SU-DHL-6 (cell line): ENCODE measurements at regions not wholly inside any gene's neighbourhood (a gene's known extent, or its start where the extent isn't known, plus 50 kb on each side); places are given as distances from the start of the nearest gene placed in this dataset.
"Not testable (repeated sequence)": the region's sequence is repeated elsewhere in the genome, so short reads cannot be mapped to it uniquely, and the experiment has no call there.

Source experiments
- H2AFZ ChIP-seq: fragments of 200-600 bp; sonication (generic); 2 replicates; pipeline ENCODE4 v1.6.1; 2014; ENCODE audit warnings: low read depth, mild to moderate bottlenecking, moderate library complexity, mixed read lengths, antibody characterized with exemption, low read length; ENCODE audit not compliant: severe bottlenecking
- H3F3A ChIP-seq: fragments of 200-600 bp; shearing (Covaris generic); 2 replicates; pipeline ENCODE4 v1.6.0; 2016; ENCODE audit warnings: antibody characterized with exemption, mild to moderate bottlenecking; ENCODE audit not compliant: insufficient read depth
- H3K27ac ChIP-seq: fragments of 200-600 bp; sonication (generic); 2 replicates; pipeline ENCODE4 v1.5.1; 2016; ENCODE audit warnings: low read depth, mild to moderate bottlenecking, low read length, moderate library complexity, mixed read lengths
- H3K27me3 ChIP-seq: fragments of 200-600 bp; sonication (generic), shearing (Covaris generic); 2 replicates; pipeline ENCODE4 v1.6.0; 2014; ENCODE audit warnings: mild to moderate bottlenecking, low read length
- H3K36me3 ChIP-seq: fragments of 200-600 bp; sonication (generic); 2 replicates; pipeline ENCODE4 v1.6.1; 2014; ENCODE audit warnings: mild to moderate bottlenecking, low read length, mixed read lengths
- H3K4me2 ChIP-seq: fragments of 300-600, 200-600 bp; shearing (Covaris generic), sonication (generic); 2 replicates; pipeline ENCODE4 v1.6.0; 2014; ENCODE audit warnings: low read length, low read depth, mild to moderate bottlenecking; ENCODE audit not compliant: poor library complexity, severe bottlenecking
- H3K4me3 ChIP-seq: fragments of 200-600 bp; sonication (generic); 2 replicates; pipeline ENCODE4 v1.5.1; 2014; ENCODE audit warnings: antibody characterized with exemption, low read length, mild to moderate bottlenecking, mixed read lengths; ENCODE audit not compliant: insufficient read depth, poor library complexity, severe bottlenecking
- H3K79me2 ChIP-seq: fragments of 200-600 bp; sonication (generic); 2 replicates; pipeline ENCODE4 v1.6.1; 2014; ENCODE audit warnings: mild to moderate bottlenecking, low read length, moderate library complexity; ENCODE audit not compliant: insufficient read depth
- H3K9ac ChIP-seq: fragments of 200-600 bp; sonication (generic); 2 replicates; pipeline ENCODE4 v1.7.0; 2014; ENCODE audit warnings: mild to moderate bottlenecking, low read length
- H3K9me2 ChIP-seq: fragments of 200-600 bp; sonication (generic); replicated peaks from 2 replicates; pipeline ENCODE4 v1.6.1; 2014; ENCODE audit warnings: low read length; ENCODE audit not compliant: insufficient read depth
- H3K9me3 ChIP-seq: fragments of 200-600 bp; sonication (generic); 2 replicates; pipeline ENCODE4 v1.6.1; 2014; ENCODE audit warnings: low read length, mixed read lengths; ENCODE audit not compliant: insufficient read depth
- H4K20me1 ChIP-seq: fragments of 200-600 bp; sonication (generic); 2 replicates; pipeline ENCODE4 v1.6.1; 2014; ENCODE audit warnings: low read depth, mild to moderate bottlenecking, antibody characterized with exemption, low read length, moderate library complexity, mixed read lengths
- CTCF ChIP-seq: fragments of 200-600 bp; sonication (generic); IDR thresholded peaks from one replicate; pipeline ENCODE4 v1.5.1; 2017; ENCODE audit warnings: antibody characterized with exemption, mild to moderate bottlenecking, low read length, moderate library complexity; ENCODE audit not compliant: insufficient read depth, poor library complexity, severe bottlenecking
- EZH2phosphoT487 ChIP-seq: fragments of 200-600 bp; sonication (generic), shearing (Covaris generic); conservative IDR thresholded peaks from 2 replicates; pipeline ENCODE4 v1.6.1; 2018; ENCODE audit warnings: mild to moderate bottlenecking, antibody characterized with exemption, low read length, moderate library complexity, mixed read lengths

- Histone ChIP-seq H2AFZ (no peak overlapping the region), H3K4me2 (no peak overlapping the region), H3K9ac (no peak overlapping the region), H3K27ac (no peak overlapping the region), H3K9me3 (no peaks in the 10 kb centered on the region), H3K79me2 (no peaks in the 10 kb centered on the region), H4K20me1 (no peaks in the 10 kb centered on the region), H3K27me3 (no peaks in the 10 kb centered on the region), H3K4me3 (no peak overlapping the region), H3F3A (peaks cover 20% of the 10 kb centered on the region), H3K9me2 (no peaks in the 10 kb centered on the region), H3K36me3 (no peaks in the 10 kb centered on the region)
- TF ChIP-seq CTCF (no peak), EZH2phosphoT487 (no peak)
Measured at GRCh38 chr15:66868918-66869317, 166.9 kb downstream of the SMAD6 start.

GRCh38 chr15:66870880-66871388 lies 168.9 kb downstream of the SMAD6 start:
- Histone ChIP-seq H3F3A (0 out of 2 replicates have a peak, but pooled peaks cover 6% of the 10 kb centered on the region), H2AFZ (no peak overlapping the region), H3K4me3 (no peak overlapping the region), H3K4me2 (no peak overlapping the region), H3K27ac (no peak overlapping the region), H3K9me2 (no peaks in the 10 kb centered on the region), H3K27me3 (no peaks in the 10 kb centered on the region), H3K9ac (no peak overlapping the region), H3K9me3 (no peaks in the 10 kb centered on the region), H3K79me2 (no peaks in the 10 kb centered on the region), H3K36me3 (no peaks in the 10 kb centered on the region), H4K20me1 (no peaks in the 10 kb centered on the region)
- TF ChIP-seq CTCF (no peak), EZH2phosphoT487 (no peak)

- TF ChIP-seq CTCF = no peak
- no peak for TF ChIP-seq EZH2phosphoT487
- no peak overlapping the region for H3K4me3 ChIP-seq
- H3K27ac ChIP-seq = no peak overlapping the region
- no peaks in the 10 kb centered on the region for H3K36me3 ChIP-seq
- H3K9ac ChIP-seq = no peak overlapping the region
- peak overlapping the region; percentile 38 for H3K4me2 ChIP-seq
- no peak overlapping the region for H2AFZ ChIP-seq
- no peaks in the 10 kb centered on the region for H3K79me2 ChIP-seq
- no peaks in the 10 kb centered on the region for H3F3A ChIP-seq
- no peaks in the 10 kb centered on the region for H3K9me2 ChIP-seq
- no peaks in the 10 kb centered on the region for H3K27me3 ChIP-seq
- no peaks in the 10 kb centered on the region for H3K9me3 ChIP-seq
- H4K20me1 ChIP-seq = no peaks in the 10 kb centered on the region
Measured at GRCh38 chr15:66872405-66872804, 170.4 kb downstream of the SMAD6 start.

- not testable (repeated sequence) for H3K4me2 ChIP-seq, H3K9me2 ChIP-seq, H3K27ac ChIP-seq, H3K9me3 ChIP-seq, H3K9ac ChIP-seq, H3K36me3 ChIP-seq, H3K27me3 ChIP-seq, H3K79me2 ChIP-seq, H3K4me3 ChIP-seq, H3F3A ChIP-seq, H2AFZ ChIP-seq, H4K20me1 ChIP-seq
Measured at GRCh38 chr15:66873331-66873730, 171.3 kb downstream of the SMAD6 start.
